NOMO-1 treated with dmso at 0.1 percent for 144 hours (cell line): ENCODE measurements at regions not wholly inside any gene's neighbourhood (a gene's known extent, or its start where the extent isn't known, plus 50 kb on each side); places are given as distances from the start of the nearest gene placed in this dataset.

Experiments
- DNase-seq: peaks from one replicate; lab custom pipeline; 2025; ENCODE audit not compliant: unreplicated experiment; lab: John Stamatoyannopoulos, UW

DNA sequence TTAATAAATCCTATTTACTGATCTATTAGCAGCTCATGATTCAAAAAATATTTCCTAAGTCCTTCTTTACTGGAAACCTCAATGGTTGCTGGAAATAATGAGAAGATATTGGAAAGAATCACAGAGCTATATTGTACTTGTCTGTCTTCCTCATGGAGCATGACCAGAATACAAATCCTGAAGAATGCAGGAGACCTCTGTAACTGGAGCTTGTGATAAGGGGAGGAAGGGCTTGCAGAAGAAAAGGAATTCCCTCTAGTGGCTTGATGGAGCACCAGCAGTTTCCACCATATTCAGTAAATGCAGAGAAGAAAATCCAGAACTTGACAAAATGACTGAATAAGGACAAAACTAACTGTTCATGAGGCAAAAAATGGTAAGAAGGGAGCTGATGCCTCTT is 1333.1 kb downstream of the EFNB2 start:
- no peak for DNase-seq

DNA sequence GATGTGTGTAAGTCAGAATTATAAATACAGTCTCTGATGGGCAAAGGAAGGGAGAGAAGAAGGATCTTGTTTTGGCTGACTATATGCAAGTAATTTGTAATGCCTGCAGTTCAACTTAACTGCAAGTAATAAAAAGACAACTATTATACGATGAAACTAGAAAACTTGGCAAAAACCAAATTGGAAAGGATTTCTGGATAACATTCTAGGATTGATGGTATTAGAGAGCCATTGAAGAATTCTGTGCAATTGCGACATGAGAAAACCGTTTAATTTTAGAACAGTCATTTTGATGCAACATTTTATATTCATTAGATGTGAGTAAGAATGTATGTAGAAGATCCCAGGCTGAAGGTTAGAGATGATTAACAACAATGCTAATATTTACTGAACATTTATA is 1334.1 kb downstream of the EFNB2 start:
- no peak for DNase-seq

DNA sequence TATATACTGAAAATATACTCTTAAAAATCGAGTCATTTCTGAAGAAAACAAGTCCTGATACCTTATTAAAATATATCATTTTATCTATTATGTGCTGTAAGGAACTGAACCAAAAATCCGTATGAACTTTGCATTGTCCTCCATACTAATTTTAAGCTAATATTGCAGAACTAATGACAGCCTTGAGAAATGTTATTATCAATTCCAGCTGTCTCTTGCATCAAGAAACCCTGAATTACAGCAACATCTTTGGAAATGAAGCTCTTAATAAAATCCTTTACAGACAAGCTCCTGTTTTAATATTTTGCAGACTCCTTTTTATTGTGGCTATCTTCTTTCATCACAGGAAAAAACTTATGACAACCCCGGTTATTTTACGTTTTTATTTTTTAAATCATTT is 1335.3 kb downstream of the EFNB2 start:
- DNase-seq, result no peak

DNA sequence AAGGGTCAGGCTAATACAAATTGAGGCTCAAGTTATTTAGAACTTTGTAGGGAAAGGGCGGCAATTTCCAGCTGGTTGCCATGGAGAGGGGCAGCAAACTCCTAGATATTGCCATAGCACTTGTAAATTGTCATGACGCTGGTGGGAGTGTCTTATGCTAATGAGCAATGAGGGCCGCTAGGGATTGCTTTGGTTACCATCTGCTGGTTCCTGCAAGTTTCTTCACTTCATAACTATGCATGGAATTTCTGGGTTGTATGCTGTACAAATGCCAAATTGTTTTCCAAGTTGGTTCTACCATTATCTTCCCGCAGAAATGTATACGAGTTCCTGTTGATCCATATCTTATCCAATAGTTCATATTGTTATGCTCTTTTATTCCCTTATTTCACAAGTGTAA is 1339.4 kb downstream of the EFNB2 start:
- DNase-seq, result no peak

GRCh38 chr13:105193026-105193425 is 1342.4 kb downstream of the EFNB2 start:
- DNase-seq, result no peak

DNA sequence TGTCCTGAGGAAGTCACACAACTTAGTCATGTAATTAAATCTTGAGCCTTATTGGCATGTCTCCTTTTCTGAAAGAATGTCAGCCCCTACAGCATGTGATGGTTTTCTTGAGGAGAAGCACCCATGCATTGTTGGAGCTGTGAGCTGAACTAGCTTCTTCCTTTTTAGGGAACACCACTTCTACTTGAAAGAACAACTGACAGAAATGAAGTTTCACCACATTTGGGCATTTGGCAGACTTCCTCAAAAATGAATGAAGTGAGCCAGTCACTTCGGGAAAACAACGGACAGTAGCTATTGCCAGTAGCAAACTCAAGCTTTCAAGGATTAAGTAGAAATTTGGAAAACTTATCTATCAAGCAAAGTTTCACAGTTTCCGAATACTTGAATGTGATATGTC is 1351.3 kb downstream of the EFNB2 start:
- no peak for DNase-seq

DNA sequence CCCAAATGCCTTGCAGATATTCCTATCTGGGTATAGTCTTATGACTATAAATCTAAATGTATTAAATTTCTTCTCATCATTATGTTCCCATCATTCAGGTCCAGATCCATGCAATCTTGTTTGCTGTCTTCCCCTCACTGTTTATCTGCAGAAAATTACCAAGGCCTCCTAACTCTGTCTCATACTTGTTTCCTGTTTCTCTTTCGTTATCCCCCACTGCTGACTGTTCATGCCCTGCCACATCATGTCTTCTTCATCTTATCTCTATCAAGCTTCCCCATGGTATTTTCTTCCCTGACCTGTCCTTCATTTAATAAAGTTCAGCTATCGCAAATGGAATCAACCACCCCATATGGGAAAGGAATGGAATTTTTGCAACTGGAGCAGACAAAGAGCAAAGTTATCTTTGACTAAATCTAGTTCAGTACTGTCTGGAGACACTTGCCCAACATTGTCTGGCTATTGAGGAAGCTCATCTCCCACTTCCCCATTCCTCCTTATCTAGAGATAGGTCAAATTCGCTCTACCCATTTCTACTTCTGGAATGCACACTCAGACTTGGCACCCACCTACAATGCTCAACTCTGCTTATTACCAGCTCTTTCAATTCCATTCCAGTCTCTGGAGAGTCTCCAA is 1358.1 kb downstream of the EFNB2 start:
- DNase-seq, result peak; percentile 49

DNA sequence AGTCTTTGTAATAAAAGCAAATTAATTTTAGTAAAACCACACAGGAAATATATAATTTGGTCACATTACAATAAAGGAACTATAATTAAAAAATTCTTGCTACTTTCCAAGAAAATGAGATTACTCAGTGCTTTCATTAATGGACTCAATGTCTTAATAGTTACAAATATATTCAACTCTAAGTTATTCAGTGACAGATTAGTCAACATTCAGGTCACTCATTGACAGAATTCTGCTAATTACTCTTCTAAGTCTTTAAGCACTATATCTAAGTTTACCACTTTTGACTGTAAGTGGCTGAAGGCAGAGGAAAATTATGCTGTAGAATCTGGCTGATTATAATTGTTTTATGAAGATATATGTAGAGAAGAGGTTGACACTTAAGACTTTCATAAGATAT is 1365.0 kb downstream of the EFNB2 start:
- DNase-seq, result no peak

- no peak for DNase-seq
Observed at GRCh38 chr13:105168295-105168694, 1367.2 kb downstream of the EFNB2 start.

GRCh38 chr13:105167385-105167784 is 1368.1 kb downstream of the EFNB2 start:
- DNase-seq, result no peak

DNA sequence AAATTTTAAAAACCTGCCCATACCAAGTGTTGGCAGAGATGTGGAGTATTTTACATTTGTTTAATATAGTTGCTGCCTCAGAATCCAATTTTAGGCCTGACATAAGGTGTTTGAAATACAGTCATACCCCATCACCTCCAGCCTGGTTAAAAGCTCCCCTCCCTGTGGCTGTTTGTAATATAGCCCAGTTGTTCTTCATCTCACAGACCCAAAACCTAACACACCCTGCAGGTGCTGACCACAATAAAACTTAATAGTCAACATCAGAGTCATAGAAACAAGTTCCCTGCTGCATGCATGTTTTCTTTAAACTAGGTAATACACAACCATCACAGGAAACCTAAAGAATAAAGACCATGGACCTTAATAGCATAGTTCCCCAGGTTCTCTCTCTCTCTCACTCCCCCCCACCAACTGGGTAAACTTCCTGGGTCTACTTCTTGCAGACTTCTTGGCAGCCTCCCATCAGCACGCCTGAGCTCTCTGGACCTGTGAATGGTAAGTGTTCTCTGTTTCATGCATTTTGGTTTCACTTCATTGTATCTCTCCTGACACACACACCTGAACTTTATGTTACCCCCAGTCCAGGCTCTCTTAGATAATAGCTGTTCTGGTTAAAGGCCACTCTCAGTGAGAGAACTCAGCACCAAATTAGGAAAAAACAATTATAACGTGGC is 1369.9 kb downstream of the EFNB2 start:
- DNase-seq, result no peak

DNA sequence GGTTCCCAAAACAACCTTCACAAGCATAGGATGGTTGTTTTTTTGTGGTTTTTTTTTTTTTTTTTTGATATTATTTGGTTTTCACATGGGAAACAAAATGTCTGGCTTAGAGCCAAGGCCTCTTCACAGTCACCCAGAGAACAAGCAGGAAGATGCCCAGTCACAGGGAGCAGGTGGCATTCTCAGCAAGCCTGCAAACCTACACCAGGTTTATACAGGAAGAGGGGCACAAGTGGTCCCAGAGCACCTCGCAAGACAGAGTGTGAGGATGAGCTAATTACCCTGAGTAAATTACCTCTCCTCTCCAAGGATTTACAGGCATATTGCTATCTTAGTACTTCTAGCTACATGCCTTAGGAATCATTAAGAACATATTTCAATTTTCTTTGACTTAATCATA is 1375.6 kb downstream of the EFNB2 start:
- DNase-seq, result no peak

DNA sequence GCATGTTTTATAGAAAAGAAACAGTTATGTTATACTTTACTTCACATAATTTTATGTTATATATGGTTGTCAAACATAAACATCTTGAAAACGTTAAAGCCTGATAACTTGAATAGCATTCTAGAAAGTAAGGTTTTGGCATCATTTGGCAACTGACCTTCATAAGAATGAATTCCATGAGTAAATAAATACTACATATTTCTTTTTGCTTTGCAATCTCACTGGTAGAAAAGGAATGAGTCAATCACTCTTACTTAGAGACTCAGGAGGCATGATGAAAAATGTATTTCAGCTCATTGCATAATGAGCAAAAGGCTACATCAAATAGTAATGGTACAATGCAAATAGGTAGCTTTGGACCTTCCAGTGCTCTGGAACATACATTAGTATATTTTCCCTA is 1381.9 kb downstream of the EFNB2 start:
- DNase-seq, result no peak

GRCh38 chr13:105151639-105152038 is 1383.8 kb downstream of the EFNB2 start:
- no peak for DNase-seq

- DNase-seq, result no peak
Observed at GRCh38 chr13:105147461-105147860, 1388.0 kb downstream of the EFNB2 start.

- no peak for DNase-seq
Observed at GRCh38 chr13:105144936-105145335, 1390.5 kb downstream of the EFNB2 start.

GRCh38 chr13:105144020-105144419 is 1391.4 kb downstream of the EFNB2 start:
- DNase-seq, result peak; percentile 14

GRCh38 chr13:105142556-105142955 is 1392.9 kb downstream of the EFNB2 start:
- DNase-seq, result no peak

DNA sequence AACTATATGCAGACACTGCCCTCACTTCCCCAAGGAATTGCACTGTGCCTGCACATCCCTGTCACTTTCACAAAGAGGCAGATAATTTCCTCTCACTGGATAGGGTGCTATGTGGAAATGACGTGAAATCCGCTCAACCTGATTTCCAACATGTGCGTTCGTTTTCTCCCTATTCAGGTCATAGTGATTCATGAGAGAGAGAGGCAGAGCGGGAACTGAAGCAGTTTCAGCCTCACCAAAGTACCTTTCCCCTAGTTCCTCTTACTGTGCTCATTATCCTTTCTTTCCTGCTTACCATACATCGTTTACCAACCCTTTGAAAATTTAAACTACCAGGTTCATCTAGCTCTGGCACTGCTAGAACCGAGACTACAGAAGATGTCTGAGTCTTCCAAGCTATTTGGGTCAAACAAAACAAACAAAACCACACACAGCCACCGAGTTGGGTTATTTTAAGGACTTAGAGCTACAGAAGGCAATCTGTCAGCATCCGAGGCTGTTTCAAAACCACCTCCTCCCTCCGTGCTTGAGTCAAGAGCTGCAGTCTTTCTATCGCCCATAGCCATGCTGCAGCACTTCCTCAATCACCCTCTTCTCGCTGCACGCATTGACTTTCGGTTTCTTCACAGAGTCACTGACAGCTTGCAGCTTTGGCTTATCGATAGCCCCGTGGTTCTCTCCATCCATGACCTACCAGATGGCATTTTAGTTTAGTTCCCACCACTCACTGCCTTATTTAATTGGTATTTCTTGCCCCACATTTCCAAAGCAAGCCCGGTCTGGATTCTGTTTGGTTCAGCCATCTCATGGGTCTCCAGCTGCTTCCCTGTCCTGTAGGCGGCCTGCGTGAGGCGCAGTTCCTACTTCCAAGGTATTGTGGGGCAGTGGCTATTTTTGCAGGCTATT is 1395.8 kb downstream of the EFNB2 start:
- peak; percentile 86 for DNase-seq

- no peak for DNase-seq
Observed at GRCh38 chr13:105139048-105139379, 1396.4 kb downstream of the EFNB2 start.

DNA sequence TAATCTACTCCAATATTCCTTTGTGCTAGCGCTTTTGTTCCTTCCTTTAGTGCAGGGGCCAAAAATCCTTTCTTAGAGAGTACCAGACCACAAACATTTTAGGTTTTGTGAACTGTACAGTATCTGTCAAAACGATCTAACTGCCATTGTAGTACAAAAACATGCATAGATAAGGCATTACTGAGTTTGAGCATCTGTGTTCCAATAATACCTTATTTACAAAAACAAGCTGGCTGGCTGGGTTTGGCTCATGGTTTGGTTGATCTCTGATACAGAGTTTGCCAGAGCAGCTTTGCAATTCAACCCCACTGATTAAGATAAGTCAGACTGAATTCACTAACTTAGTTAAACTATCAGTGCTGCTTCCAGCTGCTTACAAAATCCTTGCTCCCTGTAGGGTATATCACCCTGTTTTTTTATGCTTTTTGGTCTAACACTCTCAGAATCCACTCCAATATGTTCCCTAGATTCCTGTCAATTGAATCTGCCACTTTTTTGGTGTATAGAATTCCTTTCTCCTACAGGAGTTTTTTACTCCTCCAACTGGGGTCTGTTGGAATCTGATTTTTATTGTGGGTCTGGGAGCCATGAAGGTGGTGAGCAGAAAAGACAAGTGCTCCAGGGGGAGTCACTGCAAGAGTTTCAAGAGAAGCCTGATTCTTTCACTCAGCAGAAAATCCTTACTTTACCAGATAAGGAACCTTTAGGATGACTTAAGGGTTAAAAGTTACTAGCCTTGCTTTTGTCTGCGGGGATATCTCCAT is 1399.4 kb downstream of the EFNB2 start:
- no peak for DNase-seq
